Hepatocyte (in vitro differentiated cells): ENCODE measurements at regions not wholly inside any gene's neighbourhood (a gene's known extent, or its start where the extent isn't known, plus 50 kb on each side); places are given as distances from the start of the nearest gene placed in this dataset.

ENCODE experiments used
- EZH2 ChIP-seq: fragments of 200-600 bp; sonication (generic); IDR thresholded peaks from 2 replicates; pipeline ENCODE4 v1.6.1; 2016; ENCODE audit warnings: antibody characterized with exemption, mild to moderate bottlenecking, borderline replicate concordance
- TF ChIP-seq, protein P1 (sequence below): fragments of 200-600 bp; sonication (generic); IDR thresholded peaks from 2 replicates; pipeline ENCODE4 v1.5.1; 2016; ENCODE audit warnings: antibody characterized with exemption, mild to moderate bottlenecking; ENCODE audit not compliant: poor library complexity

DNA sequence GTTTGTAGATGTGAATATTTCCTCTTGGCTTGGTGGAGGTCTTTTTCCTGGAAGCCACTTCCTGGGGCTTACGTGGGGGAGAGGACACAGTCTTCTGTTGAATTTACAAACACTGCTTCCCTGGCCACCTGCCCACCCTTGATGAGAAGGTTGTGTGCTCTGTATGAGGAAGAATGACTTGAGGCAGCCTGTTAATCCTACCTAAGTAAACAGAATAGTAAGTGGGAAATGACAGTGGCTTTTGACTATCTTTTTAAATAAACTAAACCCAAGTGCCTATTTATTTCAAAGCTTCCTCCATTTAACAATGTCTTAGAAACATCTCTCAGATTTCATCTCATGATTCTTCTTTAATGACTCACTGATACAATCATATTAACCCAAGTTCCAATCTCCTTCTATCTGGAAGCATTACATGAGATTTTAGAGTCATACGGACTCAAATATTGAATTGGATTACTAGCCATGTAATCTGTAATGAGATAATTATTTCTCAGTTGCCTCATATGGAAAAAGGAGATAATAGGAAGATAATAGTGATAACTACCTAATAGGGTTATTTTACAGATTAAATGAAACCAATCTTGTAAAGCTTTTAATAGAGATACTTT is 96.6 kb upstream of the SMIM36 start:
- TF ChIP-seq, protein P1, sequence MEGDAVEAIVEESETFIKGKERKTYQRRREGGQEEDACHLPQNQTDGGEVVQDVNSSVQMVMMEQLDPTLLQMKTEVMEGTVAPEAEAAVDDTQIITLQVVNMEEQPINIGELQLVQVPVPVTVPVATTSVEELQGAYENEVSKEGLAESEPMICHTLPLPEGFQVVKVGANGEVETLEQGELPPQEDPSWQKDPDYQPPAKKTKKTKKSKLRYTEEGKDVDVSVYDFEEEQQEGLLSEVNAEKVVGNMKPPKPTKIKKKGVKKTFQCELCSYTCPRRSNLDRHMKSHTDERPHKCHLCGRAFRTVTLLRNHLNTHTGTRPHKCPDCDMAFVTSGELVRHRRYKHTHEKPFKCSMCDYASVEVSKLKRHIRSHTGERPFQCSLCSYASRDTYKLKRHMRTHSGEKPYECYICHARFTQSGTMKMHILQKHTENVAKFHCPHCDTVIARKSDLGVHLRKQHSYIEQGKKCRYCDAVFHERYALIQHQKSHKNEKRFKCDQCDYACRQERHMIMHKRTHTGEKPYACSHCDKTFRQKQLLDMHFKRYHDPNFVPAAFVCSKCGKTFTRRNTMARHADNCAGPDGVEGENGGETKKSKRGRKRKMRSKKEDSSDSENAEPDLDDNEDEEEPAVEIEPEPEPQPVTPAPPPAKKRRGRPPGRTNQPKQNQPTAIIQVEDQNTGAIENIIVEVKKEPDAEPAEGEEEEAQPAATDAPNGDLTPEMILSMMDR = no peak
- TF ChIP-seq EZH2 = no peak
